Activated CD8-positive, alpha-beta memory T cell treated with anti-CD3 and anti-CD28 coated beads, Interleukin-2, amount 50 U/mL, for 1 hour (primary cell): ENCODE measurements at regions not wholly inside any gene's neighbourhood (a gene's known extent, or its start where the extent isn't known, plus 50 kb on each side); places are given as distances from the start of the nearest gene placed in this dataset.

Experiments
- DNase-seq: peaks from one replicate; pipeline ENCODE4 v3.0.0-alpha.2; 2020; ENCODE audit errors: extremely low read depth

GRCh38 chr17:15177343-15177742, 87.8 kb downstream of the PMP22 start:
- DNase-seq = no peak

- DNase-seq = no peak
These were observed 89.8 kb downstream of the PMP22 start for GRCh38 chr17:15175356-15175755.

GRCh38 chr17:15171167-15172047, 93.7 kb downstream of the PMP22 start:
- no peak for DNase-seq

GRCh38 chr17:15169676-15170075, 95.5 kb downstream of the PMP22 start:
- DNase-seq = no peak

- no peak for DNase-seq
These were observed 96.7 kb downstream of the PMP22 start for GRCh38 chr17:15168379-15168778.

- no peak for DNase-seq
These were observed 103.7 kb downstream of the PMP22 start for GRCh38 chr17:15161395-15161794.

GRCh38 chr17:15157051-15157450, 108.1 kb downstream of the PMP22 start:
- DNase-seq = no peak

GRCh38 chr17:15154618-15155017, 110.5 kb downstream of the PMP22 start:
- no peak for DNase-seq

GRCh38 chr17:15145621-15146020, 119.5 kb downstream of the PMP22 start:
- DNase-seq = no peak

GRCh38 chr17:15143524-15143923, 121.6 kb downstream of the PMP22 start:
- DNase-seq = no peak

GRCh38 chr17:15134363-15134762, 130.8 kb downstream of the PMP22 start:
- no peak for DNase-seq

- no peak for DNase-seq
These were observed 131.3 kb downstream of the PMP22 start for GRCh38 chr17:15133826-15134225.

GRCh38 chr17:15133143-15133542, 132.0 kb downstream of the PMP22 start:
- DNase-seq = no peak

GRCh38 chr17:15130426-15130825, 134.7 kb downstream of the PMP22 start:
- no peak for DNase-seq

GRCh38 chr17:15129986-15130385, 135.1 kb downstream of the PMP22 start:
- no peak for DNase-seq

- DNase-seq = no peak
These were observed 140.4 kb downstream of the PMP22 start for GRCh38 chr17:15124746-15125145.

- no peak for DNase-seq
These were observed 140.9 kb downstream of the PMP22 start for GRCh38 chr17:15124264-15124595.

- no peak for DNase-seq
These were observed 141.4 kb downstream of the PMP22 start for GRCh38 chr17:15123593-15124263.

- no peak for DNase-seq
These were observed 142.3 kb downstream of the PMP22 start for GRCh38 chr17:15122857-15123256.

GRCh38 chr17:15121426-15121825, 143.7 kb downstream of the PMP22 start:
- DNase-seq = no peak

GRCh38 chr17:15119968-15120367, 145.2 kb downstream of the PMP22 start:
- no peak for DNase-seq

GRCh38 chr17:15117239-15117638, 147.9 kb downstream of the PMP22 start:
- DNase-seq = no peak

GRCh38 chr17:15112846-15113617, 152.1 kb downstream of the PMP22 start:
- DNase-seq = no peak
